Stimulated activated naive CD4-positive, alpha-beta T cell (primary cell): ENCODE measurements at regions not wholly inside any gene's neighbourhood (a gene's known extent, or its start where the extent isn't known, plus 50 kb on each side); places are given as distances from the start of the nearest gene placed in this dataset.

Experiments
- DNase-seq, 6 experiments: peaks; one replicate each; lab custom pipeline; 2025; lab: John Stamatoyannopoulos, UW

GRCh38 chr12:18207266-18207665 is 54.1 kb upstream of the PIK3C2G start:
- DNase-seq = no peak

- no peak for DNase-seq
Measured at GRCh38 chr12:18206198-18206597, 55.1 kb upstream of the PIK3C2G start.

- DNase-seq = no peak
Measured at GRCh38 chr12:18204053-18204452, 57.3 kb upstream of the PIK3C2G start.

GRCh38 chr12:18192119-18192518 is 69.2 kb upstream of the PIK3C2G start:
- no peak for DNase-seq

- no peak for DNase-seq
Measured at GRCh38 chr12:18183141-18183540, 78.2 kb upstream of the PIK3C2G start.

GRCh38 chr12:18171571-18171970 is 81.6 kb upstream of the RERGL start:
- DNase-seq = no peak

GRCh38 chr12:18168016-18168415 is 78.0 kb upstream of the RERGL start:
- DNase-seq = no peak

- DNase-seq = no peak
Measured at GRCh38 chr12:18165889-18166288, 75.9 kb upstream of the RERGL start.

GRCh38 chr12:18165422-18165871 is 75.5 kb upstream of the RERGL start:
- no peak for DNase-seq

GRCh38 chr12:18160901-18161300 is 70.9 kb upstream of the RERGL start:
- DNase-seq = no peak

- DNase-seq = peak in 1 of 6 experiments; percentile 3
Measured at GRCh38 chr12:18158774-18159557, 69.0 kb upstream of the RERGL start.

GRCh38 chr12:18153826-18154225 is 63.8 kb upstream of the RERGL start:
- no peak for DNase-seq

- DNase-seq = no peak
Measured at GRCh38 chr12:18151036-18151435, 61.0 kb upstream of the RERGL start.

- DNase-seq = no peak
Measured at GRCh38 chr12:18148961-18149360, 59.0 kb upstream of the RERGL start.

GRCh38 chr12:18146363-18146762 is 56.4 kb upstream of the RERGL start:
- no peak for DNase-seq

- DNase-seq = no peak
Measured at GRCh38 chr12:18145924-18146323, 55.9 kb upstream of the RERGL start.

- no peak for DNase-seq
Measured at GRCh38 chr12:18141048-18141982, 51.3 kb upstream of the RERGL start.

GRCh38 chr12:18139989-18140596 is 50.1 kb upstream of the RERGL start:
- no peak for DNase-seq
